NAMALWA (cell line): ENCODE measurements at regions not wholly inside any gene's neighbourhood (a gene's known extent, or its start where the extent isn't known, plus 50 kb on each side); places are given as distances from the start of the nearest gene placed in this dataset.

Source experiments
- DNase-seq: peaks from one replicate; pipeline ENCODE4 v3.0.0-alpha.2; 2015; ENCODE audit warnings: low spot score

- DNase-seq = no peak
These were observed 197.4 kb upstream of the KLF14 start for GRCh38 chr7:130931423-130931822.

- no peak for DNase-seq
These were observed 198.1 kb upstream of the KLF14 start for GRCh38 chr7:130932088-130932487.

GRCh38 chr7:130932667-130933432 is 198.8 kb upstream of the KLF14 start:
- DNase-seq = no peak

GRCh38 chr7:130933919-130934318 is 199.9 kb upstream of the KLF14 start:
- no peak for DNase-seq

- no peak for DNase-seq
These were observed 201.7 kb upstream of the KLF14 start for GRCh38 chr7:130935564-130936157.

- DNase-seq = no peak
These were observed 202.4 kb upstream of the KLF14 start for GRCh38 chr7:130936202-130936931.

GRCh38 chr7:130937016-130937415 is 203.0 kb upstream of the KLF14 start:
- no peak for DNase-seq

- no peak for DNase-seq
These were observed 203.8 kb upstream of the KLF14 start for GRCh38 chr7:130937830-130938229.

GRCh38 chr7:130938661-130939060 is 204.7 kb upstream of the KLF14 start:
- DNase-seq = no peak

- no peak for DNase-seq
These were observed 205.5 kb upstream of the KLF14 start for GRCh38 chr7:130939321-130940095.

GRCh38 chr7:130940326-130940725 is 206.3 kb upstream of the KLF14 start:
- DNase-seq = no peak

GRCh38 chr7:130940907-130941306 is 206.9 kb upstream of the KLF14 start:
- DNase-seq = no peak

GRCh38 chr7:130941322-130942210 is 207.6 kb upstream of the KLF14 start:
- DNase-seq = no peak

GRCh38 chr7:130942211-130942964 is 208.4 kb upstream of the KLF14 start:
- DNase-seq = no peak

- no peak for DNase-seq
These were observed 209.4 kb upstream of the KLF14 start for GRCh38 chr7:130943336-130943901.

- no peak for DNase-seq
These were observed 210.0 kb upstream of the KLF14 start for GRCh38 chr7:130943981-130944380.

- DNase-seq = no peak
These were observed 211.0 kb upstream of the KLF14 start for GRCh38 chr7:130944997-130945396.

GRCh38 chr7:130945411-130945811 is 211.4 kb upstream of the KLF14 start:
- no peak for DNase-seq

- no peak for DNase-seq
These were observed 212.1 kb upstream of the KLF14 start for GRCh38 chr7:130946114-130946513.
